Stimulated activated memory B cell treated with anti-CD40 and anti-IgM and Interleukin-4, amounts not matched to agents 10 μg/mL and 1 μg/mL and 100 μg/mL, for 72 hours (primary cell): ENCODE measurements at regions not wholly inside any gene's neighbourhood (a gene's known extent, or its start where the extent isn't known, plus 50 kb on each side); places are given as distances from the start of the nearest gene placed in this dataset.

ENCODE experiments used
- ATAC-seq: fragments of 150-1000 bp; cut with Tn5 transposase; 2 replicates; pipeline ENCODE4 v1.10.0; 2021
- H3K27ac Mint-ChIP-seq: one replicate; pipeline ENCODE4 v1.8.0; 2022; ENCODE audit warnings: mild to moderate bottlenecking, mixed read lengths
- H3K27me3 Mint-ChIP-seq: one replicate; pipeline ENCODE4 v1.8.0; 2022; ENCODE audit warnings: mixed read lengths
- H3K36me3 Mint-ChIP-seq: one replicate; pipeline ENCODE4 v1.8.0; 2022; ENCODE audit warnings: mixed read lengths
- H3K4me1 Mint-ChIP-seq: one replicate; pipeline ENCODE4 v1.8.0; 2022; ENCODE audit warnings: mixed read lengths
- H3K4me3 Mint-ChIP-seq: one replicate; pipeline ENCODE4 v1.8.0; 2022; ENCODE audit warnings: mild to moderate bottlenecking, moderate library complexity, mixed read lengths
- H3K9me3 Mint-ChIP-seq: one replicate; pipeline ENCODE4 v1.8.0; 2022; ENCODE audit warnings: mixed read lengths

- Mint-ChIP-seq H3K9me3 (peaks cover 4% of the 10 kb centered on the region), H3K36me3 (no peaks in the 10 kb centered on the region), H3K4me1 (no peaks in the 10 kb centered on the region), H3K4me3 (no peak overlapping the region), H3K27ac (no peak overlapping the region), H3K27me3 (no peaks in the 10 kb centered on the region)
- no peak for ATAC-seq
Measured at GRCh38 chr7:108824840-108825580, 255.3 kb downstream of the DNAJB9 start.

- no peak for ATAC-seq
- no peaks in the 10 kb centered on the region for H3K36me3 Mint-ChIP-seq
- H3K4me3 Mint-ChIP-seq = no peak overlapping the region
- H3K27ac Mint-ChIP-seq = no peak overlapping the region
- no peaks in the 10 kb centered on the region for H3K27me3 Mint-ChIP-seq
- no peaks in the 10 kb centered on the region for H3K4me1 Mint-ChIP-seq
- H3K9me3 Mint-ChIP-seq = peaks cover 4% of the 10 kb centered on the region
Measured at GRCh38 chr7:108825581-108825909, 255.9 kb downstream of the DNAJB9 start.

GRCh38 chr7:108836256-108836655, 266.6 kb downstream of the DNAJB9 start:
- ATAC-seq = no peak
- H3K27ac Mint-ChIP-seq = no peak overlapping the region
- H3K4me3 Mint-ChIP-seq = no peak overlapping the region
- H3K4me1 Mint-ChIP-seq = no peaks in the 10 kb centered on the region
- no peaks in the 10 kb centered on the region for H3K27me3 Mint-ChIP-seq
- peaks cover 4% of the 10 kb centered on the region for H3K9me3 Mint-ChIP-seq
- no peaks in the 10 kb centered on the region for H3K36me3 Mint-ChIP-seq

- no peak for ATAC-seq
Measured at GRCh38 chr7:108838198-108838597, 268.5 kb downstream of the DNAJB9 start.

GRCh38 chr7:108839076-108839475, 269.4 kb downstream of the DNAJB9 start:
- peaks cover 6% of the 10 kb centered on the region for H3K9me3 Mint-ChIP-seq
- no peaks in the 10 kb centered on the region for H3K36me3 Mint-ChIP-seq
- no peaks in the 10 kb centered on the region for H3K27me3 Mint-ChIP-seq
- no peak for ATAC-seq
- no peak overlapping the region for H3K4me3 Mint-ChIP-seq
- H3K27ac Mint-ChIP-seq = no peak overlapping the region
- H3K4me1 Mint-ChIP-seq = no peaks in the 10 kb centered on the region

More at GRCh38 chr7:108838198-108838597, 268.5 kb downstream of the DNAJB9 start:
- Mint-ChIP-seq H3K4me1 (no peaks in the 10 kb centered on the region), H3K9me3 (peaks cover 6% of the 10 kb centered on the region), H3K27me3 (no peaks in the 10 kb centered on the region), H3K4me3 (no peak overlapping the region), H3K36me3 (no peaks in the 10 kb centered on the region), H3K27ac (no peak overlapping the region)

GRCh38 chr7:108845951-108846350, 276.3 kb downstream of the DNAJB9 start:
- no peaks in the 10 kb centered on the region for H3K36me3 Mint-ChIP-seq
- no peak for ATAC-seq
- H3K9me3 Mint-ChIP-seq = peaks cover 5% of the 10 kb centered on the region
- no peaks in the 10 kb centered on the region for H3K27me3 Mint-ChIP-seq
- H3K4me1 Mint-ChIP-seq = no peaks in the 10 kb centered on the region
- no peak overlapping the region for H3K4me3 Mint-ChIP-seq
- no peak overlapping the region for H3K27ac Mint-ChIP-seq

- no peak overlapping the region for H3K27ac Mint-ChIP-seq
Measured at GRCh38 chr7:108846471-108846870, 276.8 kb downstream of the DNAJB9 start.

GRCh38 chr7:108848486-108848885, 278.8 kb downstream of the DNAJB9 start:
- no peak for ATAC-seq
- no peak overlapping the region for H3K4me3 Mint-ChIP-seq
- H3K27me3 Mint-ChIP-seq = no peaks in the 10 kb centered on the region

More at GRCh38 chr7:108846471-108846870, 276.8 kb downstream of the DNAJB9 start:
- Mint-ChIP-seq H3K36me3 (no peaks in the 10 kb centered on the region), H3K4me1 (no peaks in the 10 kb centered on the region), H3K27me3 (no peaks in the 10 kb centered on the region), H3K9me3 (peaks cover 5% of the 10 kb centered on the region), H3K4me3 (no peak overlapping the region)
- ATAC-seq = no peak

GRCh38 chr7:108860615-108861014, 290.9 kb downstream of the DNAJB9 start:
- Mint-ChIP-seq H3K27ac (no peak overlapping the region), H3K9me3 (peaks cover 9% of the 10 kb centered on the region), H3K27me3 (no peaks in the 10 kb centered on the region), H3K4me3 (no peak overlapping the region), H3K36me3 (no peaks in the 10 kb centered on the region), H3K4me1 (no peaks in the 10 kb centered on the region)
- no peak for ATAC-seq

More at GRCh38 chr7:108848486-108848885, 278.8 kb downstream of the DNAJB9 start:
- Mint-ChIP-seq H3K4me1 (no peaks in the 10 kb centered on the region), H3K36me3 (no peaks in the 10 kb centered on the region), H3K9me3 (peaks cover 3% of the 10 kb centered on the region), H3K27ac (no peak overlapping the region)

GRCh38 chr7:108861071-108861470, 291.4 kb downstream of the DNAJB9 start:
- Mint-ChIP-seq H3K4me3 (no peak overlapping the region), H3K36me3 (no peaks in the 10 kb centered on the region), H3K27ac (no peak overlapping the region), H3K27me3 (no peaks in the 10 kb centered on the region), H3K4me1 (no peaks in the 10 kb centered on the region), H3K9me3 (peaks cover 12% of the 10 kb centered on the region)
- ATAC-seq = no peak

- peak; percentile 41 for ATAC-seq
- Mint-ChIP-seq H3K27me3 (no peaks in the 10 kb centered on the region), H3K4me3 (no peak overlapping the region), H3K27ac (no peak overlapping the region), H3K36me3 (no peaks in the 10 kb centered on the region), H3K9me3 (peaks cover 12% of the 10 kb centered on the region), H3K4me1 (no peaks in the 10 kb centered on the region)
Measured at GRCh38 chr7:108863227-108863848, 293.7 kb downstream of the DNAJB9 start.

- Mint-ChIP-seq H3K27me3 (no peaks in the 10 kb centered on the region), H3K4me3 (no peak overlapping the region), H3K4me1 (no peaks in the 10 kb centered on the region), H3K9me3 (peaks cover 7% of the 10 kb centered on the region), H3K36me3 (no peaks in the 10 kb centered on the region), H3K27ac (no peak overlapping the region)
- ATAC-seq = no peak
Measured at GRCh38 chr7:108869070-108869469, 299.4 kb downstream of the DNAJB9 start.

GRCh38 chr7:108875139-108875538, 305.5 kb downstream of the DNAJB9 start:
- Mint-ChIP-seq H3K4me3 (no peak overlapping the region), H3K36me3 (no peaks in the 10 kb centered on the region), H3K9me3 (no peaks in the 10 kb centered on the region), H3K27me3 (no peaks in the 10 kb centered on the region), H3K27ac (no peak overlapping the region), H3K4me1 (no peaks in the 10 kb centered on the region)
- ATAC-seq = no peak

GRCh38 chr7:108890862-108891261, 321.2 kb downstream of the DNAJB9 start:
- H3K4me1 Mint-ChIP-seq = no peaks in the 10 kb centered on the region
- no peak overlapping the region for H3K27ac Mint-ChIP-seq
- no peaks in the 10 kb centered on the region for H3K27me3 Mint-ChIP-seq
- H3K36me3 Mint-ChIP-seq = no peaks in the 10 kb centered on the region
- H3K9me3 Mint-ChIP-seq = peaks cover 10% of the 10 kb centered on the region
- H3K4me3 Mint-ChIP-seq = no peak overlapping the region
- ATAC-seq = no peak

- H3K4me1 Mint-ChIP-seq = no peaks in the 10 kb centered on the region
- no peak overlapping the region for H3K27ac Mint-ChIP-seq
- no peak overlapping the region for H3K4me3 Mint-ChIP-seq
- no peak for ATAC-seq
- no peaks in the 10 kb centered on the region for H3K36me3 Mint-ChIP-seq
- H3K9me3 Mint-ChIP-seq = peaks cover 1% of the 10 kb centered on the region
- no peaks in the 10 kb centered on the region for H3K27me3 Mint-ChIP-seq
Measured at GRCh38 chr7:108908456-108908855, 338.8 kb downstream of the DNAJB9 start.

GRCh38 chr7:108911016-108911415, 341.3 kb downstream of the DNAJB9 start:
- H3K27me3 Mint-ChIP-seq = no peaks in the 10 kb centered on the region
- no peaks in the 10 kb centered on the region for H3K36me3 Mint-ChIP-seq
- H3K4me1 Mint-ChIP-seq = no peaks in the 10 kb centered on the region
- ATAC-seq = no peak
- peaks cover 6% of the 10 kb centered on the region for H3K9me3 Mint-ChIP-seq
- H3K27ac Mint-ChIP-seq = no peak overlapping the region
- H3K4me3 Mint-ChIP-seq = no peak overlapping the region
